Rectal smooth muscle tissue (tissue), 1 donor: ENCODE measurements at regions not wholly inside any gene's neighbourhood (a gene's known extent, or its start where the extent isn't known, plus 50 kb on each side); places are given as distances from the start of the nearest gene placed in this dataset.
"Not testable (repeated sequence)": the region's sequence is repeated elsewhere in the genome, so short reads cannot be mapped to it uniquely, and the experiment has no call there.

Source experiments
- H3K27ac ChIP-seq: one replicate; pipeline ENCODE4 v1.7.0; 2013; ENCODE audit warnings: low read depth, low read length, inconsistent platforms
- H3K27me3 ChIP-seq: one replicate; pipeline ENCODE4 v1.7.0; 2013; ENCODE audit warnings: low read length; ENCODE audit not compliant: control insufficient read depth, insufficient read depth
- H3K36me3 ChIP-seq: one replicate; pipeline ENCODE4 v1.7.0; 2013; ENCODE audit warnings: low read length; ENCODE audit not compliant: control insufficient read depth, insufficient read depth
- H3K4me1 ChIP-seq: one replicate; pipeline ENCODE4 v1.7.0; 2013; ENCODE audit warnings: low read length; ENCODE audit not compliant: control insufficient read depth, insufficient read depth
- H3K4me3 ChIP-seq: one replicate; pipeline ENCODE4 v1.7.0; 2013; ENCODE audit warnings: low read length
- H3K9ac ChIP-seq: one replicate; pipeline ENCODE4 v1.7.0; 2013; ENCODE audit warnings: low read length

GRCh38 chr4:187364851-187365250 lies 630.7 kb upstream of the ZFP42 start:
- H3K27me3 ChIP-seq = no peaks in the 10 kb centered on the region
- H3K27ac ChIP-seq = no peak overlapping the region
- H3K4me1 ChIP-seq = no peaks in the 10 kb centered on the region
- H3K9ac ChIP-seq = no peak overlapping the region
- H3K36me3 ChIP-seq = no peaks in the 10 kb centered on the region
- no peak overlapping the region for H3K4me3 ChIP-seq

GRCh38 chr4:187366530-187366929 lies 629.0 kb upstream of the ZFP42 start:
- Histone ChIP-seq H3K27me3 (no peaks in the 10 kb centered on the region), H3K9ac (no peak overlapping the region), H3K4me1 (no peaks in the 10 kb centered on the region)

GRCh38 chr4:187370918-187371317 lies 624.7 kb upstream of the ZFP42 start:
- Histone ChIP-seq H3K27ac (no peak overlapping the region), H3K9ac (no peak overlapping the region), H3K36me3 (no peaks in the 10 kb centered on the region), H3K27me3 (no peaks in the 10 kb centered on the region), H3K4me1 (no peaks in the 10 kb centered on the region), H3K4me3 (no peak overlapping the region)

More at GRCh38 chr4:187366530-187366929, 629.0 kb upstream of the ZFP42 start:
- Histone ChIP-seq H3K4me3 (no peak overlapping the region), H3K36me3 (no peaks in the 10 kb centered on the region), H3K27ac (no peak overlapping the region)

- Histone ChIP-seq H3K27me3 (no peaks in the 10 kb centered on the region), H3K4me1 (no peaks in the 10 kb centered on the region), H3K4me3 (no peak overlapping the region), H3K9ac (no peak overlapping the region), H3K36me3 (no peaks in the 10 kb centered on the region), H3K27ac (no peak overlapping the region)
Observed at GRCh38 chr4:187378441-187378840, 617.1 kb upstream of the ZFP42 start.

GRCh38 chr4:187380181-187380581 lies 615.4 kb upstream of the ZFP42 start:
- Histone ChIP-seq H3K36me3 (no peaks in the 10 kb centered on the region), H3K4me1 (no peaks in the 10 kb centered on the region), H3K9ac (no peak overlapping the region), H3K27ac (no peak overlapping the region), H3K27me3 (no peaks in the 10 kb centered on the region), H3K4me3 (no peak overlapping the region)

- H3K4me1 ChIP-seq = no peaks in the 10 kb centered on the region
- no peaks in the 10 kb centered on the region for H3K36me3 ChIP-seq
- H3K27me3 ChIP-seq = no peaks in the 10 kb centered on the region
- H3K27ac ChIP-seq = no peak overlapping the region
- no peak overlapping the region for H3K9ac ChIP-seq
- H3K4me3 ChIP-seq = no peak overlapping the region
Observed at GRCh38 chr4:187383181-187383580, 612.4 kb upstream of the ZFP42 start.

GRCh38 chr4:187387739-187388138 lies 607.8 kb upstream of the ZFP42 start:
- Histone ChIP-seq H3K4me3 (no peak overlapping the region), H3K4me1 (no peaks in the 10 kb centered on the region), H3K36me3 (no peaks in the 10 kb centered on the region), H3K27ac (no peak overlapping the region), H3K27me3 (no peaks in the 10 kb centered on the region), H3K9ac (no peak overlapping the region)

- H3K4me3 ChIP-seq = no peak overlapping the region
- no peak overlapping the region for H3K9ac ChIP-seq
- no peaks in the 10 kb centered on the region for H3K27me3 ChIP-seq
- no peak overlapping the region for H3K27ac ChIP-seq
- no peaks in the 10 kb centered on the region for H3K36me3 ChIP-seq
- no peaks in the 10 kb centered on the region for H3K4me1 ChIP-seq
Observed at GRCh38 chr4:187389420-187389819, 606.2 kb upstream of the ZFP42 start.

- no peak overlapping the region for H3K27ac ChIP-seq
- H3K36me3 ChIP-seq = no peaks in the 10 kb centered on the region
- no peak overlapping the region for H3K9ac ChIP-seq
- H3K4me1 ChIP-seq = no peaks in the 10 kb centered on the region
- no peak overlapping the region for H3K4me3 ChIP-seq
- no peaks in the 10 kb centered on the region for H3K27me3 ChIP-seq
Observed at GRCh38 chr4:187390646-187391045, 604.9 kb upstream of the ZFP42 start.

- Histone ChIP-seq H3K27me3 (no peaks in the 10 kb centered on the region), H3K4me3 (no peak overlapping the region), H3K36me3 (no peaks in the 10 kb centered on the region), H3K27ac (no peak overlapping the region), H3K9ac (no peak overlapping the region), H3K4me1 (no peaks in the 10 kb centered on the region)
Observed at GRCh38 chr4:187393531-187394344, 601.8 kb upstream of the ZFP42 start.

GRCh38 chr4:187396106-187396505 lies 599.5 kb upstream of the ZFP42 start:
- Histone ChIP-seq H3K27me3 (no peaks in the 10 kb centered on the region), H3K27ac (no peak overlapping the region), H3K36me3 (no peaks in the 10 kb centered on the region), H3K9ac (no peak overlapping the region), H3K4me1 (no peaks in the 10 kb centered on the region), H3K4me3 (no peak overlapping the region)

- H3K4me1 ChIP-seq, H3K27ac ChIP-seq, H3K9ac ChIP-seq, H3K36me3 ChIP-seq, H3K27me3 ChIP-seq, H3K4me3 ChIP-seq: not testable (repeated sequence)
Observed at GRCh38 chr4:187408447-187408846, 587.1 kb upstream of the ZFP42 start.
